SH-SY5Y (cell line): ENCODE measurements at regions not wholly inside any gene's neighbourhood (a gene's known extent, or its start where the extent isn't known, plus 50 kb on each side); places are given as distances from the start of the nearest gene placed in this dataset.

Experiments used
- GATA2 ChIP-seq: IDR thresholded peaks from 2 replicates; pipeline ENCODE4 v1.6.1; 2011; ENCODE audit warnings: mild to moderate bottlenecking, low read depth, low read length
- GATA3 ChIP-seq: IDR thresholded peaks from 2 replicates; pipeline ENCODE4 v1.6.1; 2011; ENCODE audit warnings: low read depth, mild to moderate bottlenecking, low read length, moderate library complexity

- TF ChIP-seq GATA2 (no peak), GATA3 (no peak)
Measured at GRCh38 chr14:65941091-65941490, 528.6 kb downstream of the FUT8 start.

- TF ChIP-seq GATA2, result no peak
- TF ChIP-seq GATA3, result no peak
Measured at GRCh38 chr14:65943150-65943549, 530.6 kb downstream of the FUT8 start.

DNA sequence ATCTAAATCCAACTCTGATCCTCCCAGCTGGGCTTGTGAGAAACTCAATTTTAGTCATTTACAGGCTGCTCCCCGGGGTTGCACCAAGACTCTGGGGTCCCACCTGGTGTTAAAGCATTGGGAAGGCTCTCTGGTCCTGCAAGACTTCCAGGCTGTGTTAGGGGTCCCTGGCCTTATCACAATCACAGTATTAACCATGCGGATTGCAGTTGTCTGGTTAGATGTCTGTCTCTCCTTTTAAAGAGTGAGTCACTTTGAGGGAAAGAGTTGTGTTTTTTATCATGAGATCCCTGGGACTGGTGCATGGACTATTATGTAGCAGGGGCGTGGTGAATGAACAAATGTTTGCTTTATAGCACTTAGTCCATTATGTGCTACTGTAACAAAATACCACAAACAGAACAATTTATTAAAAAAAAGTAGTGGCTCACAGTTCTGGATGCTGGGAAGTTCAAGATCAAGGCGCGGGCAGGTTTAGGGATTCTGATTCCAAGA lies 531.4 kb downstream of the FUT8 start:
- TF ChIP-seq GATA2 (no peak), GATA3 (no peak)

GRCh38 chr14:65945327-65945726 lies 532.8 kb downstream of the FUT8 start:
- TF ChIP-seq GATA2, result no peak
- no peak for TF ChIP-seq GATA3

DNA sequence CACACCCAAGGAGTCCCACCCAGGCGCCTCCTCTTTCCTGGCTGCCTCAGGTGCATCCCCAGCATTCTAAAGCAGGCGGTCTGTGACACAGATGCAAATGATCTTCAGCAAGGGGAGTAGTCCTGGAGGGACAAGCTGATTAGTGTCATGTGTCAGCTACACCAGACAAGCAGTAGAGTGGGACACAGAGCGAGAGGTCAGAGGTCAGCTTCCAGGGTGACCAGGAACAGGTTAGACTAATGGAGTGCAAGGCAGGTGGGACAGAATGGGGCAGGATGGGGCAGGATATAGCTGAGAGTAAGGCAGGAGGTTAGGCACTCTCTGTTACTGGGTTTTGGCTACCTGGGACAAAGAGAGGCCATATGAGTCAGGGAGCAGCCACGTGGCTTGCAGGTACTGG lies 534.0 kb downstream of the FUT8 start:
- no peak for TF ChIP-seq GATA3
- no peak for TF ChIP-seq GATA2

- TF ChIP-seq GATA3, result no peak
- no peak for TF ChIP-seq GATA2
Measured at GRCh38 chr14:65948302-65948701, 535.8 kb downstream of the FUT8 start.

DNA sequence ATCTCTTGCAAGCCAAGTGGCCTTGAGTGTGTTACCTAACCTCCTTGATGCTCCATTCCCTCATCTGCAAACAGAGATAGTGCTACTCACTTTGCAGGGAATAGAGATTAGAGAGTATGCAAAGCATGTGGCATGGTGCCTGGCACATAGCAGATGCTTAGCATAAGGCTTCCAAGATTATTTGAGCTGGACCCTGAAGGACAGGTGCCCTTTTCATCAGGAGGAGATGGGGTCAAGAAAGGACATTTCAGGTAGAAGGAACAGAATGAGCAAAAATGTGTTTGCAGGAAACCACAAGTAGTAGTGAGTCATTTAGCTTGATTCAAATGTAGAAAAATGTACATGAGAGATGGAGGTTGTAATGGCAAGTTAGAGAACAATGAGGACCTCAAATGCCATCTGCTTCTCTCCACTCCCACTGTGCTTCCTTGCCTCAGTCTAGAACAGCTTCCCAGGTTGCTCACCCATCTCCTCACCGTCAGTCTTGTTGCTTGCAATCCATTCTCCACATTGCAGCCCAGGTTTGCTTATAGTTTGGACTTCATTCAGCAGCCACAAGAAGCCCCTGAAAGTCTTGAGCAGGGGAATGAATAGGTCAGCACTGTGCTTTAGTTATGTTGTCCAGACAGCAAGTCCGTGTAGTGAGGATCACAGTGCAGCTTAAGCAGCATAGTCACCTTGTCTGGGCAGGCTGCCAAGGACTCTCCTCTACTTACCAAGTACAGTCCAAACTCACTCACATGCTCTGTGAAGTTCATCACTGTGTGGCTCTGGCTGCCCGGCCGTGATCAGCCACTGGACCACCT lies 536.3 kb upstream of the CCDC196 start:
- TF ChIP-seq GATA2 (no peak), GATA3 (no peak)

DNA sequence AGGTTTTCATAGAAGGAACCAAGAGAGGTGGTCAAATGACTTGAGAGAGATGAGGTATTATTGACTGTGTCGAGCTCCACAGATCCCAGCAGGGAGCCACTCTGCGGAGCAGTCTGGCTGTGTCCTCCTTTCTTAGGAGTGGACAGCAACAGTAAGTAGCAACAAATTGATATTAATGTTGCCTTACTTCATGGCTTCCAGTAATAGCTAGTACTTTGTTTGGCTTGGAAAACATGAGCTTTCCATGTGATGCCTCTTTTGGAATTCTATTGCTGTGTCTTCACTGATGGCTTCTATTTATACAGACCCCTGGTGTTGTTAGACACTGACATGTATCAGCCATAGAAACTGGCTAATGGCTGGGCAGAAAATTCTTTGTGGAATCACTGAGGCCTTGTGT lies 531.2 kb upstream of the CCDC196 start:
- TF ChIP-seq GATA3, result no peak
- no peak for TF ChIP-seq GATA2

DNA sequence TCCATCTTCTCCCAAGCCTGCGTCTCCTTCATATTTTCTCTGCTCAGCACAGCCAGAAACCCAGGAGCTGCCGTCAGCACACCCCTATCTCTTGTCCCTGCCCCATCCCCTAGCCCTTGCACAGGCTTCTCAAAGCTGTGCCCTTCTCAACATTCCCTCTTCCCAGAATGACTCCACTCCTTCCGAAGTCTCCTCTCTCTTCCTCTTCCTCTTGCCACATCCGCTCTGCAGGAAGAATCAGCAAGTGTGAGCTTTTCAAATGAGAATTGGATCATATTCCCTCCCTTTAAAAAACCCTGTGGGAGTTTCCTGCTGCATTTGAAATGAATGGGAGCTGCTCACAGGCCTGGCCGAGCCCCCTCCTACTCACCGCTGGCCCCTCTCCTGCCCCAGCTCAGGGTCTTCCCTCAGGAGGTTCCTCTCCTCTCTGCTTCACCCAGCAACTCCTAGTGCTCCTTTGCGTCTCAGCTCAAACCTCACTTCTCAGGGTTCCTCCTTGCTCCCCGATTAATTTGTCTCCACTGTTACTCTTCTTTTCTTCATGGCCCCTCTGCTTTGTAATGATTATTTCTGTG lies 528.5 kb upstream of the CCDC196 start:
- TF ChIP-seq GATA2 (no peak), GATA3 (no peak)

GRCh38 chr14:65958664-65959562 lies 527.3 kb upstream of the CCDC196 start:
- TF ChIP-seq GATA2, result no peak
- no peak for TF ChIP-seq GATA3

GRCh38 chr14:65959563-65960024 lies 526.6 kb upstream of the CCDC196 start:
- TF ChIP-seq GATA3 (no peak), GATA2 (no peak)

DNA sequence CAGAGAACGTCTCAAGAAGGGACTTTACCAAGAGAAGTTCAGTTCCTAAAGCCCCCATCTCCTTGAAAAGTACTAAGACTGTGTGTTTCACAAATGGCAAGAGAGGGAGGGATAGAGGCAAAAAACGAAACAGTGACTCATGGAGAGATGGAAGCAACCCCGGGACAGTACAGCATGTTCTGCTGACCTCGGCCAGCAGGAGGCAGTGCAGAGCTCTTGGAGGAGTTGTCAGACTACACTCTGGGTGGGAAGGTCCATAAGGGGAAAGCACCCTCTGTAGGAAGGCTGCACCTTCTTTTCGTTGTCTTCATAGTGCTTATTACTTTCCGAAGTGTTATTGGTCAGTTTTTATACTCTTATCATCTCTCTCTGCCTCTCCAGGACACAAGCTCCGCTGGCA lies 525.2 kb upstream of the CCDC196 start:
- TF ChIP-seq GATA2, result no peak
- TF ChIP-seq GATA3, result no peak

GRCh38 chr14:65962952-65963351 lies 523.2 kb upstream of the CCDC196 start:
- TF ChIP-seq GATA3 (no peak), GATA2 (no peak)

- TF ChIP-seq GATA2, result no peak
- no peak for TF ChIP-seq GATA3
Measured at GRCh38 chr14:65964366-65964765, 521.8 kb upstream of the CCDC196 start.
